Breast epithelium (tissue), 3 donors: ENCODE measurements at regions not wholly inside any gene's neighbourhood (a gene's known extent, or its start where the extent isn't known, plus 50 kb on each side); places are given as distances from the start of the nearest gene placed in this dataset.
"Not testable (repeated sequence)": the region's sequence is repeated elsewhere in the genome, so short reads cannot be mapped to it uniquely, and the experiment has no call there.

ENCODE experiments used
- POLR2A ChIP-seq: fragments of 450-650 bp; IDR thresholded peaks from one replicate; pipeline ENCODE4 v1.6.1; 2016; ENCODE audit warnings: antibody characterized with exemption, mild to moderate bottlenecking, moderate library complexity
- POLR2AphosphoS5 ChIP-seq, 3 donors: sonication (generic); formaldehyde crosslinking; IDR thresholded peaks; one replicate each; pipeline ENCODE4 v1.6.1; 2017; ENCODE audit warnings: antibody characterized with exemption in 3 of 3
- TF ChIP-seq, protein P1 (sequence below), 3 donors: fragments of 450-650 bp; IDR thresholded peaks; one replicate each; pipeline ENCODE4 v1.5.1; 2016 to 2017; ENCODE audit warnings: antibody characterized with exemption in 3 of 3, mild to moderate bottlenecking in 3 of 3, moderate library complexity in 3 of 3

DNA sequence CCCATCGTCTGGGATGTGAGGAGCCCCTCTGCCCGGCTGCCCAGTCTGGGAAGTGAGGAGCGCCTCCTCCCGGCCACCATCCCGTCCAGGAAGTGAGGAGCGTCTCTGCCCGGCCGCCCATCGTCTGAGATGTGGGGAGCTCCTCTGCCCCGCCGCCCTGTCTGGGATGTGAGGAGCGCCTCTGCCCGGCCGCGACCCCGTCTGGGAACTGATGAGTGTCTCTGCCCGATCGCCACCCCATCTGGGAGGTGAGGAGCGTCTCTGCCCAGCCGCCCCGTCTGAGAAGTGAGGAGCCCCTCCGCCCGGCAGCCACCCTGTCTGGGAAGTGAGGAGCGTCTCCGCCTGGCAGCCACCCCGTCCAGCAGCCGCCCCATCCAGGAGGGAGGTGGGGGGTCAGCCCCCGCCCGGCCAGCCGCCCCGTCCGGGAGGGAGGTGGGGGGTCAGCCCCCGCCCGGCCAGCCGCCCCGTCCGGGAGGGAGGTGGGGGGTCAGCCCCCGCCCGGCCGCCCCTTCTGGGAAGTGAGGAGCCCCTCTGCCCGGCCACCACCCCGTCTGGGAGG lies 705.8 kb downstream of the DTWD2 start:
- TF ChIP-seq, protein P1, sequence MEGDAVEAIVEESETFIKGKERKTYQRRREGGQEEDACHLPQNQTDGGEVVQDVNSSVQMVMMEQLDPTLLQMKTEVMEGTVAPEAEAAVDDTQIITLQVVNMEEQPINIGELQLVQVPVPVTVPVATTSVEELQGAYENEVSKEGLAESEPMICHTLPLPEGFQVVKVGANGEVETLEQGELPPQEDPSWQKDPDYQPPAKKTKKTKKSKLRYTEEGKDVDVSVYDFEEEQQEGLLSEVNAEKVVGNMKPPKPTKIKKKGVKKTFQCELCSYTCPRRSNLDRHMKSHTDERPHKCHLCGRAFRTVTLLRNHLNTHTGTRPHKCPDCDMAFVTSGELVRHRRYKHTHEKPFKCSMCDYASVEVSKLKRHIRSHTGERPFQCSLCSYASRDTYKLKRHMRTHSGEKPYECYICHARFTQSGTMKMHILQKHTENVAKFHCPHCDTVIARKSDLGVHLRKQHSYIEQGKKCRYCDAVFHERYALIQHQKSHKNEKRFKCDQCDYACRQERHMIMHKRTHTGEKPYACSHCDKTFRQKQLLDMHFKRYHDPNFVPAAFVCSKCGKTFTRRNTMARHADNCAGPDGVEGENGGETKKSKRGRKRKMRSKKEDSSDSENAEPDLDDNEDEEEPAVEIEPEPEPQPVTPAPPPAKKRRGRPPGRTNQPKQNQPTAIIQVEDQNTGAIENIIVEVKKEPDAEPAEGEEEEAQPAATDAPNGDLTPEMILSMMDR (IDR thresholded peaks at IDR 0.05): not testable (repeated sequence)
- TF ChIP-seq POLR2A; POLR2AphosphoS5 (IDR thresholded peaks at IDR 0.05): not testable (repeated sequence)
